Right renal pelvis (tissue), 4 donors: ENCODE measurements at regions not wholly inside any gene's neighbourhood (a gene's known extent, or its start where the extent isn't known, plus 50 kb on each side); places are given as distances from the start of the nearest gene placed in this dataset.

Experiments used
- DNase-seq, 4 donors: peaks; one replicate each; pipeline ENCODE4 v3.0.0-alpha.2; 2013; ENCODE audit warnings: low read depth in 4 of 4, low spot score in 3 of 4, missing footprints in 1 of 4

- DNase-seq, result no peak
These were observed 88.7 kb upstream of the ELL2 start for GRCh38 chr5:96050273-96050880.

DNA sequence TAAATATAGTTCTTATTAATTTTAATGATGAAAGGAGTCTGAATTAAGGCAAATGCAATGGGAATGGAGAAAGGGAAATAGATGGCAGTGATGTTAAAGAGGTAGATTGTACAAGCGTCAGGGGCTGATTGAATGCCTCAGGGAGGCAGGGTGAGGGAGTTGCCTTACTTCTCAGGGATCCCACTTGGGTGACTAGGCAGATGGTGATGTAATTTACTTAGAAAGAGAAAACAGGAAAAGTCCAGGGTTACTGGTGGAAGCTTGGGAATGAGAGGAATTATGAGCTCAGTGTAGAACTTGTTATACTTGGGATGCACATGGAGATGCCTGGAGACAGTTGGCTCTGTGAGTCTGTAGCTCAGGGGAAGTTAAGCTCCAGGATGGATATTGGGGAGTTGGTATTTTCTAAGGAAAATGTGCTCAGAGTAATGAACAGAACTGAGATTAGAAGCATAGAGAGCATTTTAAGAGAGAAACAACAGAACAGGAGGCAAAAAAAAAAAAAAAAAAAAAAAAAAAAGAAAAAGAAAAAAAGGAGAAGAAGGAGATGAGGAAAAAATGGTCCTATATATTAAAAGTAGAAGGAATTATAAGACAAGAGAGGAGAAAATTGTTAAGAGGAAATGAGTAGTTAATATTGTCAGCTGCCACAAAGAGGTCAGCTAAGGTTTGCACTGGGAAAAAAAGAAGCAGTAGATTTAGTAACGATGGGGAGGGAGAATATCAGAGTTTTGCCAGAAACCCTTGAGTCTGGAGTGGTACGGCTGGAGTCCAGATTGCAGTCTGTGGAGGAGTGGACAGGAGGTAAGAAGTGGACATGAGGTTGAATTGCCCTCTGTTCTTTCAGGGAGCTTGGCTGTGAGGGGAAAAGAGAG, 88.0 kb upstream of the ELL2 start:
- DNase-seq, result no peak

- no peak for DNase-seq
These were observed 87.1 kb upstream of the ELL2 start for GRCh38 chr5:96048763-96049162.

DNA sequence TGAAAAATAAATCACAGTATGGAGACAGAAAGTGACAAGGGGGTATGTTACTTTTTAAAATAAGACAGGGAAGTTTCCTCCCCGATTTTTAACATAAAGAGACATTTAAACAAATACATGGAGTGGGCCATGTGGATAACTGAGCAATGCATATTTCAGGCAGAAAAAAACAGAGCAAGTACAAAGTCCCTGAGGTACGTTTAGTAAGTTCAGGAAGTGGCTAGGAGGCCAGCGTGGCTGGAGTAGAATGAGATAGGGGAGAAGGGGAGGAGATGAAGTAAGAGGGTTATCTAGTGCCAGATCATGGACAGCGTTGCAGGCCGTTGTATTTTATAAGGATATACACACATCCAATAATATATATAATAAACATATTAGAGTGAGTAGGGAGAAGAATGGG, 84.2 kb upstream of the ELL2 start:
- no peak for DNase-seq

GRCh38 chr5:96043446-96043845, 81.8 kb upstream of the ELL2 start:
- DNase-seq, result no peak

DNA sequence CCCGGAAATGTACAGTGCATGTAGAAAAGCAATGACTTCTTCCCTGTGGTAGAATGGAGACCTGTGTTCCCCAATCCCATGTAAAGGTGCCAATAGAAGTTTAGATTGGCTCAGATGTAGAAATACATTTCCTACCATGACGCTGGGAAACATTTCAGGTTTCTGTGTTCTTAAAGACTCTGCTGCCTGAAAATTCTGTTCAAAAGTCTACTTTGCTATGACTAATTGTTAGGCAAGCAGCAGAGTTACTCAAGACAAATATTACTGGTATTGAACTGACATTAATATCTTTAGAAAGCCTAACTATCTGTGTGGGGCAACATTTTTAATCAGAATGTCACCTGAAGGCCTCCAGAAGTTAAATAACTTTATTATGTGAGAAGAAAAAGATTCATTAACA, 75.5 kb upstream of the ELL2 start:
- no peak for DNase-seq

- DNase-seq, result no peak
These were observed 74.7 kb upstream of the ELL2 start for GRCh38 chr5:96036301-96036700.

GRCh38 chr5:96035796-96036195, 74.1 kb upstream of the ELL2 start:
- no peak for DNase-seq

DNA sequence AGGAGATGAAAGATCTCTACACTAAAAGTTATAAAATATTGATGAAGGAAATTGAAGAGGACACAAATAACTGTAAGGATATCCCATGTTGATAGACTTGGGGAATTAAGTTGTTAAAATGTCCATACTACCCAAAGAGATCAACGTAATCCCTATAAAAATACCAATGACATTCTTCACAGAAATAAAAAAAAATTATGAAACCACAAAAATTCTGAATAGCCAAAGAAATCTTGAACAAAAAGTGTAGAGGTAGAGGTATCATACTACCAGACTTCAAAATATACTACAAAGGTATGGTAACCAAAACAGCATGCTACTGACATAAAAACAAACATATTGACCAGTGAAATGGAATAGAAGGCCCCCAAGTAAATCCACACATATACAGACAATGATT, 71.5 kb upstream of the ELL2 start:
- DNase-seq, result no peak

DNA sequence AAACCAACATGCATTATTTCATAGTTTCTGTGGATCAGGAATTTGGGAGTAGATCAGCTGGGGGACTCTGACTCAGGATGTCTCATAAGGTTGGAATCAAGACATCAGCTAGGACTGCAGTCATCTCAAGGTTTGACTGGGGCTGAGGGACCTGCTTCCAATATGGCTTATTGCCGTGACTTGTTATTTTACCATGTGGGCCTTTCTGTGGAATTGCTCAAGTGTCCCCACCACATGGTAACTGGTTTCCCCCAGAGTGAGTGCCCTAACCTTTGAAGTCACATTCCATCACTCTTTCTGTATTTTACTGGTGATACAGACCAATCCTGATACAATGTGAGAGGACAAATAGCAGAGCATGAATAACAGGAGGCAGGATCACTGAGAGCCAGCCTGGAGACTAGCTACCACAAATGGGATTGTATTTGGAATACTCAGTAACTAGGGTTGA, 70.2 kb upstream of the ELL2 start:
- DNase-seq, result no peak

DNA sequence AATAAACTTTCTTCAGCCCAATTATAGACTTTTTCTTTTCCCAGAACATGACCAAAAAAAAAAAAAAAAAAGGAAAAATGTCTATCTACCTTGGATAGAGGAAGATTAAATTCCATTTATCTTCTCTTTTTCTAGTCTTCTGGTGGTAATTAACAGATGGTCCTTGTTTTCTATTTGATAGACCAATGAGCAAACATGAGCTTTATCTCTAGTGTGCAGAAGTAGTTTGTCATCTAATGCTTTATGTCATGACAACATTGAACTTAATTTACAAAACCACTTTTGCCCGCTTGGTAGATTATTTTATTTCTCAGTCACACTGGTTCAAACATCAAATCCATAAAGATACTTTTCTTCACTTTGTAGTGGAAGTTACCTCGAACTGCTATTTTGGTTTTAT, 69.5 kb upstream of the ELL2 start:
- DNase-seq, result no peak

DNA sequence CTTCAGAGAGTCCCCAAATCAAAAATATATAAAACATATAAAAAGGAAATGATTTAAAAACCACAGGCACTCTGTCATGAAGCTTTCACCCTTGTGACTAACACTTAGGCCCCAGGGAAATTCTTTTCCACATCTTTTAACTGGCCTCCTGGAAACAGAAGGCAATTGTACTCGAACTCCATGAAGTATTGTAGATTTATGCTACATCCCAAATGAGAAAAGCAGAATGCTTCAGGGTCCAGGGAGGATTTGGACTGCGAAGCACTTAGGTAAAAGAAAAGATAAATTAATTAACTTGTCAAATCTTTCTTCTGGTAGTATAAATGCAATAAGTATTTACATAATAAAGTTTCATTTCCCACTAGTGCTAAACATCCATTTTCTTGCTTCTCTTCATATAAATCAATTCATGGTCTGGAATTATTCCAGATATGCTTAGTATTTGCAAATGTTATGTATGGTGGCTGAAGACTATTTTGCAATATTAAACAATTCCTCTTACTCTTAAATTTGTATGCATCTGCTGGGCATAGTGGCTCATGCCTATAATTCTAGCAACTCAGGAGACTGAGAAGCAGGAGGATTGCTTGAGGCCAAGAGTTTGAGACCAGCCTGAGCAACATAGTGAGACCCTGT, 64.9 kb upstream of the ELL2 start:
- DNase-seq, result no peak

GRCh38 chr5:96024683-96025475, 63.2 kb upstream of the ELL2 start:
- no peak for DNase-seq

- DNase-seq, result no peak
These were observed 61.9 kb upstream of the ELL2 start for GRCh38 chr5:96023518-96023917.

- no peak for DNase-seq
These were observed 61.3 kb upstream of the ELL2 start for GRCh38 chr5:96022971-96023370.

GRCh38 chr5:96017951-96018350, 56.3 kb upstream of the ELL2 start:
- no peak for DNase-seq

DNA sequence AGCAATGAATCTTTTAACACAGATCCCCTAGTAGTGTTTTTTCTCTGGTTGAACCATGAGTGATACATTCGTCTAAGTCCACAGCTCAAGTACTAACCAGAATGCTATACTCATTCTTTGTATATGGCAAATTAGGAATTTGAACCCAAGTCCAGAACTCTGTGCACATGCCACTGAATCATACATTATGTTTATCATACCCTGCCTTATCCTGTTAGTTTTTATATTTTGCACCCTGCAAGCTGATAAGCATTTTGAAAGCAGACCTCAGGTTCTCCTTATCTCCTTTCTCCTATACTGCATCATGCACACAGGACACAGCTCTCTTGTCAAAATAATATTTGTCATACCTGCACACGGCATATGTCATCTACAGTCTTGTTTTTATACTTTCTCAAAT, 54.6 kb upstream of the ELL2 start:
- DNase-seq, result no peak

GRCh38 chr5:96015709-96016108, 54.1 kb upstream of the ELL2 start:
- no peak for DNase-seq

GRCh38 chr5:96014395-96014794, 52.7 kb upstream of the ELL2 start:
- DNase-seq, result no peak

GRCh38 chr5:96013254-96013653, 51.6 kb upstream of the ELL2 start:
- DNase-seq, result no peak

DNA sequence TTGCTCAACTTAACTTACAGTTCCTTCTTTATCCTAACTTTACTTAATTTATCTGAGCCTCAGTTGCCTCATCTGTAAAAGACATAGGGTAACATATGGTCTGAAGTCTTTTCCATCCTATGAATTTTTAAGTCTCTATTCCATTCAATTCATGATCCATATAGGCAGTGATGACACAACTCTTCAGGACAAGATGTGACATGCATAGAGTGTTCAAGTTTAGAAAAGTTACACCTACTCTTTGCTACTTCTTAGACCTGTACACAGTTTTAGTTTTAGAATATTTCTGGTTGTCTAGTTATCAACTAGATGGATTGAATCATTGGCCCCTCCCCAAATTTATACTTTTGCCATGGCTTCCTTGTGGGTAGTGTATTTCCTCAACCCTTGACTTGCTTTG, 50.7 kb upstream of the ELL2 start:
- DNase-seq, result no peak
